GM12875 (cell line): ENCODE measurements at regions not wholly inside any gene's neighbourhood (a gene's known extent, or its start where the extent isn't known, plus 50 kb on each side); places are given as distances from the start of the nearest gene placed in this dataset.

ENCODE experiments used
- H3K4me3 ChIP-seq: one replicate; pipeline ENCODE4 v1.5.1; 2011; ENCODE audit warnings: low read depth, low read length, control low read depth
- TF ChIP-seq, protein P1 (sequence below): IDR thresholded peaks from 2 replicates; pipeline ENCODE4 v1.5.1; 2011; ENCODE audit warnings: low read depth, mild to moderate bottlenecking, control low read depth, inconsistent platforms, low read length, moderate library complexity, borderline replicate concordance; ENCODE audit not compliant: insufficient read depth

DNA sequence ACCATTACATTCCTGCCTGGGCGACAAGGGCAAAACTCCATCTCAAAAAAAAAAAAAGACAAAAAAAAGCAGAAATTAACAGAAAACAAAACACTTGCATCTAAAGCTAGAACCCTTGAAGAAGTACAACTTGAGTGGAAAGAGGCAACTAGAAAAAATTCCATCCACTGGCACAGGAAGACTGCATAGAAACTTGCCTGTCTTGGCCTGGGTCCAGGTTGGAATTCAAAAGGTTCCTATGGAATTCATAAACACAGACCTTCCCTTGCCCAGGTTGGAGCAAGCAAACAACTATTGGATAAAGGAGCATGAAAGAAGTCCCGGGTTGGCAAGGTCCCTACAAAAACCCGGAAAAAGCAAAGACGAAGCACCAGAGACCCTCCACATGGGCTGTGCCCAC is 69.8 kb downstream of the CCDC71L start:
- no peak overlapping the region for H3K4me3 ChIP-seq
- TF ChIP-seq, protein P1, sequence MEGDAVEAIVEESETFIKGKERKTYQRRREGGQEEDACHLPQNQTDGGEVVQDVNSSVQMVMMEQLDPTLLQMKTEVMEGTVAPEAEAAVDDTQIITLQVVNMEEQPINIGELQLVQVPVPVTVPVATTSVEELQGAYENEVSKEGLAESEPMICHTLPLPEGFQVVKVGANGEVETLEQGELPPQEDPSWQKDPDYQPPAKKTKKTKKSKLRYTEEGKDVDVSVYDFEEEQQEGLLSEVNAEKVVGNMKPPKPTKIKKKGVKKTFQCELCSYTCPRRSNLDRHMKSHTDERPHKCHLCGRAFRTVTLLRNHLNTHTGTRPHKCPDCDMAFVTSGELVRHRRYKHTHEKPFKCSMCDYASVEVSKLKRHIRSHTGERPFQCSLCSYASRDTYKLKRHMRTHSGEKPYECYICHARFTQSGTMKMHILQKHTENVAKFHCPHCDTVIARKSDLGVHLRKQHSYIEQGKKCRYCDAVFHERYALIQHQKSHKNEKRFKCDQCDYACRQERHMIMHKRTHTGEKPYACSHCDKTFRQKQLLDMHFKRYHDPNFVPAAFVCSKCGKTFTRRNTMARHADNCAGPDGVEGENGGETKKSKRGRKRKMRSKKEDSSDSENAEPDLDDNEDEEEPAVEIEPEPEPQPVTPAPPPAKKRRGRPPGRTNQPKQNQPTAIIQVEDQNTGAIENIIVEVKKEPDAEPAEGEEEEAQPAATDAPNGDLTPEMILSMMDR: no peak

DNA sequence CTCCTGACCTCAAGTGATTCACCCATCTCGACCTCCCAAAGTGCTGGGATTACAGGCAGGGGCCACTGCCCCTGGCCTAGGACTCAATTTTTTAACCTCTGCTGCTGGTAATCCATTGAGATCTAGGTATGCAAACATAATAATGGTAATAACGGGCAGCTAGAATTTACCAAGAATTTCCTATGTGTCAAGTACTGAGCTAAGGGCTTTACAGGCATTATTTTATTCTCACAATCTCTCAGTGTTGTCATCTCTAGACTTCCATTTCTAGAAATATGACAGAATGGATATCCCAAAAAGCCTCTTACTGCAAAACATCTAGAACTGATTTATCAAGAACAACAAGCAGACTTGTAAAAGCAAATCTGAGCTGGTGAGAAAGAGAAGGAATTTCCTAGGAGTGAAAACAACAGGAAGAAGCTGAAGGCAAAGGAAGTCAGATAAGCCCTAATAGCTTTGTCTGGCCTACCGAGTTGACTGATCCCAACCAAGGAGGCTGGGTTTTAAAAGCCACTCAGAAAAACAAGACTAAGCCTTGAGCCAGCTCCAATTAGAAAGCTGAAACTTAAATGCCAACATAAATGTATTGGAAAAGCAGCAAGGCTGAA is 70.6 kb downstream of the CCDC71L start:
- TF ChIP-seq, protein P1: no peak
- no peak overlapping the region for H3K4me3 ChIP-seq

DNA sequence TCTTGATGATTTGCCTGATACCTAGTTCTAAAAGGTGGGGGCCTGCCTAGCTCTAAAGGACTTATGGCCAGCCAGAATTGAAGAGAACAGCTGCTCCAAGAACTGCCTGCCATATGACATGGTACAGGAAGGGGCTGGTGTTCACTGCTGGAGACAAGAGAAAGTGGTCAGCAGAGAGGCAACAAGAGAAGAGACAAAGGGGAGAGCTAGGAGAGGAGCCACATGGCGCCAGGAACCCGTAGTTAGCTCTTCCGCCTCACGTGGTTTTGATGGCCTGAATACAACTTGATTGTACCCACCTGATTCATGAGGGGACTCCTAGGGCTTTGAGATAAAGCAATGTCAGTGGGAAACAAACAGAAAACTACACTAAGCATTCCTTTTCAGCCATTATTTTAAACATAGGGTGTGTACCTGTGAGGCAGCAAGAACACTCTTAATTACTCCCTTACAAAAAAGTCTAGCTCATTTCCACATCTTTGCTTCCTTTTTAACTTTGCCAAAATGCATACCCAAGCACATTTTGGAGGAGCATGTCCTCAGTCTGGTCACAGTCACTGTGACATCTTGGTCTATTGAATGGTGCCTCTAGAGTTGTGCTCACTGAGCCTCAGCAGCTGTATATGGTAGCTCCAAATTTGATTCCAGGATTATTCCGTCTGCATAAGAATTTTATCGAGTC is 71.6 kb downstream of the CCDC71L start:
- no peak overlapping the region for H3K4me3 ChIP-seq
- TF ChIP-seq, protein P1: no peak

DNA sequence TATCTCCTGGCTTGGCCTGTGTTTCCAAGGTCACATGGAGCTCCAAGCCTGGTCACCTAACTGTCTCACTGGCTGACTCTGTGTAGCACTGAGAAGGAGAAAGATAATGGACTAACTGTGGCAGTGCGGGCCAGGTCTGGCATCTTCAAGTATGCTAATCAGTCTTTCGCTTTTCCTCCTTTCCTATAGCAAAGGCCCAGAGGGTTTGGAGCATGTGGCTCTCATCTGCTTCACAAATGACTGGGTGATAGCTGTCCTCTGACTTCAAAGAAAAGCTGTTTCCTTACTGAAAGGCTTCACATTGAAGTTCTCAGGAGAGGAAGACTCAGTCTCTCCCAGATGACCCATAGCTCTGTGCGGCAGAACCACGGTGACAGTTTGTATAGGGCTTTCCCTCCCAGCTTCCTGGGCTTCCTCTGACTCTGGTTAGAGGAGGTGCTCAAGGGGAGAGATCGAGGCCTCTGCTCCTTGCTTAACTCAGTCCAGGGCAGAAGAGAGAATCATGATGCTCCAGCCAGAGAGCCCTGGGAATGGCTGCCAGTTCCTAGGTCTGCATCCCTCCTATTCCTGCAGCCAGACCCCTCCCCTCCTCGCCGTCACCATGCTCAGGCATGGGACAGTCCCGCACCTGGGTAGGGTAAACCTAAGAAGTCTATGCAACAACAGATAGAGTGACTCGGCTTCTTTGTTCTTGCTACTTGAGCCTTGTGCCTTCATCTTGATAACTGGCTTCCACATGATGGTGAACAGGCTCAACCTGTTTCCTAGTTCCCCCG is 72.3 kb downstream of the CCDC71L start:
- TF ChIP-seq, protein P1: no peak
- H3K4me3 ChIP-seq: no peak overlapping the region

DNA sequence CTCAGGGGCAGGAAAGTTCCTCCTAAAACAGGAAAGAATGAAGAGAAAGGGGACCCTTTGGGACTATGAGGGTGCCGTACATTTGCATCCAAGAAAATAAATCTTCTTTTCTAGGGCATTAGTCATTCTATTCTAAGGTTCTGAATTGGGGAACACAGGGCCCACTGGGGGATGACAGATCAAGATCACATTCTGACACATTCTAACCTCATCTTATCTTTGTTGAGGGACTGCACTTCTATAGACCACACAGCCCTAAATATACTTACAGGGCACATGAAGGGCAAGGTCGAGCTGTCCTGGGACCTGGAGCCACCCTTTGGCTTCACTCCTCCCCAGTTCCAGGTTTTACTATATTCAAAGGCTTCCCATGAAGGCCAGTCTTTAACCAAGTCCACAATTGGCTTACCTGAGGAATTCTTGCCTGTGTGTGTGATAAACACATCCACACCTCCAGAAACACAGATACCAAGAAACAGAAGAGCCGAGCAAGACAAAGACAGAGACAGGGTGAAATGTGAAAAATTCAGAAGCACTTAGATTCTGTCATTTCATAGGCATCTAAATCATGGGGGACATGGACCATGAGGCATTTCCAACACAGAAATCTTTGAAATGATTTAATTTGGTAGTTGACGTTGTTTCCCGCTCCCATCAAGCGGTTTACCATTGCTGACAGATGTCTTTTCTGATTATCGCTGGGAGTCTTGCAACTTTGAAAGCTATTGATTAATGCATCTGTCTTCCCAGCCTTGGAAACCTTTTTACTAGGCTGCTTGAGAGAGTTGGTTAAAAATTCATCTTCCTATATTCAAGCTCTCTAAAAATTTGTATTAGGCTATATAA is 75.8 kb downstream of the CCDC71L start:
- TF ChIP-seq, protein P1: no peak
- no peak overlapping the region for H3K4me3 ChIP-seq

DNA sequence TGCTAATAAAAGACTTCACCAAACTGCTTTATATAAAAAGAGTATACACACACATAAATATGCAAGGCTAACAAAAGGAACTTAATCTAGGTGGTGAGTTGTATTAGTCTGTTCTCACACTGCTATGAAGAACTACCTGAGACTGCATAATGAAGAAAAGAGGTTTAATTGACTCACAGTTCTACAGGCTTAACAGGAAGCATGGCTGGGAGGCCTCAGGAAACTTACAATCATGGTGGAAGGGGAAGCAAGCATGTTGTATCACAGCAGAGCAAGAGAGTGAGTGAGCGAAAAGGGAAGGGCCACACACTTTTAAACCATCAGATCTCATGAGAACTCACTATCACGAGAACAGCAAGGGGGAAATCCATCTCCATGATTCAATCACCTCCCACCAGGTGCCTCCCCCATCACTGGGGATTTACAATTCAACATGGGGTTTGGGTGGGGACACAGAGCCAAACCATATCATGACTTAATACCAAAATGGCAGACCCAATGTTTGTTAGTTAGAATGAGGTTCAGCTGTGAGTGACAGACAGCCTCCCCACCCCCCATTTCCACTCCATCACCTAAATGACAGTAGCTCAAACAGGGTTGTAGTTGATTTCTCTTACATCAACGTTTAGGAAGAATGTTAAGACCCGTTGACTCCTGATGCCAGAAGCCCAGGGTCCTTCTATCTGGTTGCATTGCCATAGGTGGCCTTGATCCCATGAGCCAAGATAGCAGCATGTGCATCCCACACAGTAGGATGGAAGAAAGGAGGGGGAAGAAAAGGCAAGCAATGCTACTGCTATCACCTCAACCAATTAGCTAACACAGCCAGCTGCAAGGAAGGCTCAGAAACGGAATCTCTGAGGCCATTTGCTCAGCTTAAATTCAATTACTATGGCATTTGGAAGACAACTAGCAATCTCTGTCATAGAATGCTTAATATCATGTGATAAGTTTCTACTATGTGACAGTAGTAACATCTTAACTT is 77.0 kb downstream of the CCDC71L start:
- TF ChIP-seq, protein P1: no peak
- no peak overlapping the region for H3K4me3 ChIP-seq
